Stomach smooth muscle (tissue), 2 donors: ENCODE measurements at regions not wholly inside any gene's neighbourhood (a gene's known extent, or its start where the extent isn't known, plus 50 kb on each side); places are given as distances from the start of the nearest gene placed in this dataset.

Experiments
- H3K27ac ChIP-seq: one replicate; pipeline ENCODE4 v1.7.0; 2013; ENCODE audit warnings: mild to moderate bottlenecking, low read length, inconsistent platforms
- H3K27me3 ChIP-seq, 2 donors: one replicate each; pipeline ENCODE4 v1.7.0; 2013; ENCODE audit warnings: low read length in 2 of 2; ENCODE audit not compliant: insufficient read depth in 2 of 2, control insufficient read depth in 1 of 2
- H3K36me3 ChIP-seq, 2 donors: one replicate each; pipeline ENCODE4 v1.7.0; 2013; ENCODE audit warnings: low read length in 2 of 2; ENCODE audit not compliant: control insufficient read depth in 2 of 2, insufficient read depth in 2 of 2
- H3K4me1 ChIP-seq: one replicate; pipeline ENCODE4 v1.7.0; 2013; ENCODE audit warnings: low read length; ENCODE audit not compliant: control insufficient read depth, insufficient read depth
- H3K4me3 ChIP-seq, 2 donors: one replicate each; pipeline ENCODE4 v1.7.0; 2013; ENCODE audit warnings: low read length in 2 of 2
- H3K9ac ChIP-seq, 2 donors: one replicate each; pipeline ENCODE4 v1.7.0; 2013; ENCODE audit warnings: low read length in 2 of 2, mild to moderate bottlenecking in 1 of 2
- H3K9me3 ChIP-seq, 2 donors: one replicate each; pipeline ENCODE4 v1.7.0; 2013; ENCODE audit warnings: low read length in 2 of 2; ENCODE audit not compliant: control insufficient read depth in 2 of 2
- donor health status: healthy.
- donor health status: Pancreatic carcinoma.

DNA sequence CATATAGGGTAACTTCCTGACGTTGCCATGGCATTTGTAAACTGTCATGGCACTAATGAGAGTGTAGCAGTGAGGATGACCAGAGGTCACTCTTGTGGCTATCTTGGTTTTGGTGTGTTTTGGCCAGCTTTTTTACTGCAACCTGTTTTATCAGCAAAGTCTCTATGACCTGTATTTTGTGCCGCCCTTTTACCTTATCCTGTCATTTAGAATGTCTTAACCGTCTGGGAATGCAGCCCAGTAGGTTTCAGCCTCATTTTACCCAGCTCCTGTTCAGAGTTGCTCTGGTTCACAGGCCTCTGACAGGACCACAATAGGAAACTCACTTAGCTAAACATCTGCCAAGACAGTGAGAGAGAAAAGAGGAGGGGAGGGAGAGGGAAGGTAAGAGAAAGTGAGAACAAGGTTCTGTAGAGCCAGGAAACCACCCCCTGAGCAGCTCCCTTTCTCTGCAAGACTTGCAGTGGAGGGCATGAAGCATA lies 64.8 kb upstream of the PLEKHG3 start:
- H3K27me3 ChIP-seq = no peaks in the 10 kb centered on the region
- H3K36me3 ChIP-seq = no peaks in the 10 kb centered on the region
- no peak overlapping the region for H3K9ac ChIP-seq
- H3K9me3 ChIP-seq = no peaks in the 10 kb centered on the region
- no peak overlapping the region for H3K27ac ChIP-seq
- no peak overlapping the region for H3K4me3 ChIP-seq
- H3K4me1 ChIP-seq = no peaks in the 10 kb centered on the region

GRCh38 chr14:64640839-64641238 lies 63.4 kb upstream of the PLEKHG3 start:
- H3K9ac ChIP-seq = no peak overlapping the region
- H3K27me3 ChIP-seq = no peaks in the 10 kb centered on the region
- H3K36me3 ChIP-seq = no peaks in the 10 kb centered on the region
- H3K4me1 ChIP-seq = peaks cover 9% of the 10 kb centered on the region
- no peak overlapping the region for H3K27ac ChIP-seq
- no peaks in the 10 kb centered on the region for H3K9me3 ChIP-seq
- H3K4me3 ChIP-seq = no peak overlapping the region

DNA sequence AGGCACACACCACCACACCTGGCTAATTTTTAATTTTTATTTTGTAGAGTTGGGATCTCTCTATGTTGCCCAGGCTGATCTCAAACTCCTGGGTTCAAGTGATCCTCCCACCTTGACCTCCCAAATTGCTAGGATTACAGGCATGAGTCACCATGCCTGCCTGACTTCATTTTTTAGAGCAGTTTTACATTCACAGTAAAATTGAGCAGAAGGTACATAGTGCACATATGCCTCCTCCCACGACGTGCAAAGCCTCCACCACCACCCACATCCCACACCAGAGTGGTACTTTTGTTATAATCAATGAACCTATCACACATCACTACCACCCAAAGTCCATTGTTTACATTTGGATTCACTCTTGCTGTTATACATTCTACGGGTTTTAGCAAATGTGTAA lies 62.5 kb upstream of the PLEKHG3 start:
- H3K27me3 ChIP-seq = no peaks in the 10 kb centered on the region
- H3K36me3 ChIP-seq = no peaks in the 10 kb centered on the region
- H3K9ac ChIP-seq = no peak overlapping the region
- H3K4me3 ChIP-seq = no peak overlapping the region
- peaks cover 11% of the 10 kb centered on the region for H3K4me1 ChIP-seq
- H3K9me3 ChIP-seq = no peaks in the 10 kb centered on the region
- H3K27ac ChIP-seq = no peak overlapping the region

DNA sequence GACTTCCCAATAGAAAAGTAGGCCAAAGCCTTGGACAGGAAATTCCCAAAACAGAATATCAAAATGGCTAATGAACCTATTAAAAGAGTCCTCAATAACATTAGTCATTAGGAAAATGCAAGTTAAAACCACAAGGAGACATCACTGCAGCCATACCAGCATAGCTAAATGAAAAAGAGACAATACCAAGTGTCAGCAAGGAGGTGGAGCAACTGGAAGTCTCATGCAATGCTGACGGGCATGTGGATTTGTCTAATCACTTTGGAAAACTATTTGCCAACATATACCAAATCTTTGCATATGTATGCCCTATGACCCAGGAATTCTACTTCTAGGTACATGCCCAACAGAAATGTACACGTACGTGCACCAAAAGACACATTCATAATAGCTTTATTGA lies 60.5 kb upstream of the PLEKHG3 start:
- H3K4me1 ChIP-seq = peaks cover 11% of the 10 kb centered on the region
- H3K4me3 ChIP-seq = no peak overlapping the region
- H3K9ac ChIP-seq = no peak overlapping the region
- no peaks in the 10 kb centered on the region for H3K27me3 ChIP-seq
- H3K36me3 ChIP-seq = no peaks in the 10 kb centered on the region
- H3K27ac ChIP-seq = no peak overlapping the region
- no peaks in the 10 kb centered on the region for H3K9me3 ChIP-seq

- no peak overlapping the region for H3K9ac ChIP-seq
- H3K27ac ChIP-seq = peak overlapping the region; percentile 80
- no peaks in the 10 kb centered on the region for H3K9me3 ChIP-seq
- peaks cover 11% of the 10 kb centered on the region for H3K4me1 ChIP-seq
- H3K36me3 ChIP-seq = no peaks in the 10 kb centered on the region
- H3K27me3 ChIP-seq = no peaks in the 10 kb centered on the region
- no peak overlapping the region for H3K4me3 ChIP-seq
Observed at GRCh38 chr14:64644629-64645028, 59.6 kb upstream of the PLEKHG3 start.

DNA sequence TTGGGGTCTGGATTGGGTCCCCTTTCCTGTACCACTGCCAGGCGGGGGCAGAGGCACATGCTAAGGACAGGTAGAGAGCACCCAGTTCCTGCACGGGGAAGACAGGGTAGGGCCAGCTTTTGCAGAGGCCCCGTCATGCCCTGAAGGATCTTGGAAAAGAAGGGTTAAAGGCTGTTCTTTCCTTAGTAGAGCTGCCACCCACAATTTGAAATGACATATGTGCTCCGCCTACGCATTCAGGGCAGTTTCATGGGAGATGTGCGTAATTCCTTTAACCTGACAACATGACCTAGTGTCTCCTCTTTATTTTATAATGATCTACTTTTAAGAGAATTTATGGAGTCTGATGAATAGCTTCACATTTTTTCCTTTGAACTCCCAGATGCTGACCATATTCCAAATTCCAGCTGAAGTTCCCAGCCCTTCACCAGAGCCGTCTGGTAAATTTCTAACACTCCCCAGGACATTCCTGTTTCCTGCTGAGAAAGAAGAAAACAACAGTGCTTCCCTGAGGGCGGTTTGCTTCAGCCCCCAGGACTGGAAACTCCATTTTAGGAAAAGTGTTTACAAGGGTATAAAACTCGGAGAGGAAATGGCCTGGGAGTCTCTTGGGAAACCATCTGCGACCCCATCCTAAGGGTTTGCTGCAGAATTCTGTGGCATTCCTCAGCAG lies 58.9 kb upstream of the PLEKHG3 start:
- H3K4me3 ChIP-seq = peak overlapping the region; percentile 18 to 22

DNA sequence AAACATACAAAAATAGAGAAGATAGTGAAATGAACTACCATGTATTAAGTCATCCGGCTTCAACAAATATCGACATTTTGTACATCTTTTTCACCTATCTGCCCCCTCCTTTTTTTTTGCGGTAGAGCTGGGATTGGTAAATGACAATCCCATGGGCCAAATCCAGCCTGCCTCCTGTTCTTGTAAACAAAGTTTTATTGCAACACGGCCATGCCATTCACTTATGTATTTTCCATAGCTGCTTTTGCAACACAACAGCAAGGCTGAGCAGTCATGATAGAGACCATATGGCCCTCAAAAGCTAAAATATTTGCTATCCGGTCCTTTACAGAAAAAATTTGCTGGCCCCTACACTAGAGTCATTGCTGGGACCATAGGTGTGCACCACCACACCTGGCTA lies 58.1 kb upstream of the PLEKHG3 start:
- H3K9me3 ChIP-seq = no peaks in the 10 kb centered on the region
- H3K36me3 ChIP-seq = no peaks in the 10 kb centered on the region
- no peak overlapping the region for H3K9ac ChIP-seq
- H3K4me3 ChIP-seq = no peak overlapping the region
- H3K4me1 ChIP-seq = peaks cover 11% of the 10 kb centered on the region
- peak overlapping the region; percentile 80 for H3K27ac ChIP-seq
- H3K27me3 ChIP-seq = no peaks in the 10 kb centered on the region

More for the DNA sequence above, 58.9 kb upstream of the PLEKHG3 start:
- peak overlapping the region in 1 of 2 donors; percentile 5 for H3K9ac ChIP-seq
- H3K36me3 ChIP-seq = no peaks in the 10 kb centered on the region
- no peaks in the 10 kb centered on the region for H3K9me3 ChIP-seq
- peak overlapping the region; percentile 80 for H3K27ac ChIP-seq
- H3K4me1 ChIP-seq = peaks cover 11% of the 10 kb centered on the region
- no peaks in the 10 kb centered on the region for H3K27me3 ChIP-seq

DNA sequence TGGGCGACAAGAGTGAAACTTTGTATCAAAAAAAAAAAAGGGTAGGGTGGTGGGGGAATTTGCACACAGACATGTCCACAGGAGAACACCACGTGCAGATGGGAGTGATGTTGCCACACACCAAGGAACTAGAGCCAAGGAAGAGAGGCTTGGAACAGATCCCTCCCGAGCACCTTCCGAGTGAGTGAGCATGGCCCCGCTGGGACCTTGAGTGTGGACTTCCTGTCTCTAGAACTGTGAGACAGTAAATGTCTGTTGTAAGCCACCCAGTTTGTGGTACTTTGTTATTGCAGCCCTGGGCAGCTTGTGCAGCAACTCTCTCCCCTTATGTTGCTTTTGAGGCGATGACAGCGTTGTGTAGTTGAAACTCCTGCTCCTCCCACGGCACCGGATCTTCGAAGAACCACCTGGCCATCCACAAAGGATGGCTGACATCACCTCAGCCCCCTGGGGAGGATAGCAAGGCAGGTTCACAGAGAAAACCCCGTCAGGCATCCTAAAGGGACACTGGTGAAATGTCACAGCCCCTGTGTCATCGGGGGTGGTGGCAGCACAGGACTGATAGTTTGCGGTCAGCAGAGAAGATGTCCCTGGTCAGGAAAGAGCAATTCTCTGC lies 54.7 kb upstream of the PLEKHG3 start:
- Histone ChIP-seq H3K36me3 (no peaks in the 10 kb centered on the region), H3K27ac (no peak overlapping the region), H3K27me3 (no peaks in the 10 kb centered on the region), H3K9ac (no peak overlapping the region), H3K9me3 (no peaks in the 10 kb centered on the region), H3K4me3 (no peak overlapping the region), H3K4me1 (peaks cover 17% of the 10 kb centered on the region)

- H3K27ac ChIP-seq = peak overlapping the region; percentile 73
- no peak overlapping the region for H3K9ac ChIP-seq
- H3K36me3 ChIP-seq = no peaks in the 10 kb centered on the region
- peaks cover 14% of the 10 kb centered on the region for H3K4me1 ChIP-seq
- no peak overlapping the region for H3K4me3 ChIP-seq
- no peaks in the 10 kb centered on the region for H3K27me3 ChIP-seq
- H3K9me3 ChIP-seq = no peaks in the 10 kb centered on the region
Observed at GRCh38 chr14:64653900-64654245, 50.4 kb upstream of the PLEKHG3 start.

- peak overlapping the region; percentile 36 to 42 for H3K9ac ChIP-seq
- peak overlapping the region; percentile 10 to 44 for H3K4me3 ChIP-seq
- no peaks in the 10 kb centered on the region for H3K27me3 ChIP-seq
- peak overlapping the region; percentile 73 for H3K27ac ChIP-seq
- no peaks in the 10 kb centered on the region for H3K9me3 ChIP-seq
- H3K4me1 ChIP-seq = peaks cover 14% of the 10 kb centered on the region
- H3K36me3 ChIP-seq = no peaks in the 10 kb centered on the region
Observed at GRCh38 chr14:64654246-64654900, 49.9 kb upstream of the PLEKHG3 start.
